ENCODE measurements at regions not wholly inside any gene's neighbourhood (a gene's known extent, or its start where the extent isn't known, plus 50 kb on each side); places are given as distances from the start of the nearest gene placed in this dataset.

DNA sequence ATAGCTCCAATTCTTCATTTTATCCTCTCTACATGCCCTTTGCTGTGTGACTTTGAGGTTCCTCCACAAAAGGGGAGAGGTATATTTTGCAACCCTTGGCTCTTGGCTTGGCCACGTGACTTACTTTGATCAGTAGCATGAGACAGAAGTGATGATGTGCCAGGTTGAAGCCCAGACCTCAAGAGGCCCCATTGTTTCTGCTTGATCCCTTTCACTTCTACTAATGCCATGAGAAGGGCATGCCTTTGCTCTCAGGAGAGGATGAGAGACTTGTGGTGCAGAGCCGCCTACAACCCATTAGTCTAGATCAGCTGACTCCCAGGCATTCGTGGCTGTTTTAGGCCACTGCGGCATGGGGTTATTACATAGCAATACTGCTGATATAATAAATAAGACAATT, 356.2 kb upstream of the SALL1 start:
- POLR2A ChIA-PET: no interaction called here
- H3K4me3 ChIP-seq (ENCODE audit: low read depth, low read length): no peak overlapping the region
- no peaks in the 10 kb centered on the region for H3K36me3 ChIP-seq (ENCODE audit: control insufficient read depth, insufficient read depth, low read length)
- CTCF ChIA-PET: no interaction called here
- no peaks in the 10 kb centered on the region for H3K27me3 ChIP-seq (ENCODE audit: control insufficient read depth, insufficient read depth, low read length)
- TF ChIP-seq, protein P1, sequence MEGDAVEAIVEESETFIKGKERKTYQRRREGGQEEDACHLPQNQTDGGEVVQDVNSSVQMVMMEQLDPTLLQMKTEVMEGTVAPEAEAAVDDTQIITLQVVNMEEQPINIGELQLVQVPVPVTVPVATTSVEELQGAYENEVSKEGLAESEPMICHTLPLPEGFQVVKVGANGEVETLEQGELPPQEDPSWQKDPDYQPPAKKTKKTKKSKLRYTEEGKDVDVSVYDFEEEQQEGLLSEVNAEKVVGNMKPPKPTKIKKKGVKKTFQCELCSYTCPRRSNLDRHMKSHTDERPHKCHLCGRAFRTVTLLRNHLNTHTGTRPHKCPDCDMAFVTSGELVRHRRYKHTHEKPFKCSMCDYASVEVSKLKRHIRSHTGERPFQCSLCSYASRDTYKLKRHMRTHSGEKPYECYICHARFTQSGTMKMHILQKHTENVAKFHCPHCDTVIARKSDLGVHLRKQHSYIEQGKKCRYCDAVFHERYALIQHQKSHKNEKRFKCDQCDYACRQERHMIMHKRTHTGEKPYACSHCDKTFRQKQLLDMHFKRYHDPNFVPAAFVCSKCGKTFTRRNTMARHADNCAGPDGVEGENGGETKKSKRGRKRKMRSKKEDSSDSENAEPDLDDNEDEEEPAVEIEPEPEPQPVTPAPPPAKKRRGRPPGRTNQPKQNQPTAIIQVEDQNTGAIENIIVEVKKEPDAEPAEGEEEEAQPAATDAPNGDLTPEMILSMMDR (IDR thresholded peaks at IDR 0.05; ENCODE audit: insufficient read depth, low read depth, low read length): no peak
- DNase-seq (ENCODE audit: low read depth): no peak

DNA sequence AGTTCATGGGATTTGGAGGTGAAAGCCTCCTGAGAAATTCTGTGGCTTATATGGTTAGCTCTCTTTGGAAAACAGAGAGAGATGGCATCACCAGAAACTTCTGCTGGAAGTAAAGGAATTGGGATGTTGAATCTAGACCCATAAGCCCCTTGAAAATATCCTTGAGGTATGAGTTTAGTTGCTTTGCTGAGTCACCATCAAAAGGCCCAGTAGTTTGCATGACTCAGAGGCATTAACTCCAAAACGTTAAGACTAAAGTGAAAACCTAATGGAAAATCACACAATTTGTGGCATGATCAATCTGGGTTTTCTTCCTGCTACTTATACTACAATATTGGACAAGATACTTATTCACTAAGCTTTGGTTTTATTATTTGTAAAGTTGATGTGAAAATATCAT, 349.2 kb upstream of the SALL1 start:
- no peak for DNase-seq (ENCODE audit: low read depth)
- Histone ChIP-seq H3K36me3 (ENCODE audit: control insufficient read depth, insufficient read depth, low read length) (no peaks in the 10 kb centered on the region), H3K4me3 (ENCODE audit: low read depth, low read length) (no peak overlapping the region), H3K27me3 (ENCODE audit: control insufficient read depth, insufficient read depth, low read length) (no peaks in the 10 kb centered on the region)
- POLR2A ChIA-PET: no interaction called here
- CTCF ChIA-PET: no interaction called here
- TF ChIP-seq, protein P1 (IDR thresholded peaks at IDR 0.05; ENCODE audit: insufficient read depth, low read depth, low read length): no peak

GRCh38 chr16:51497541-51498211, 346.6 kb upstream of the SALL1 start:
- ChIA-PET POLR2A (interaction anchor here (0.5 kb wide), 1 partner anchor 838 kb away, joined by 4 read pairs; no protein-coding TSS in a partner anchor), CTCF (no interaction called here)
- no peak for DNase-seq (ENCODE audit: low read depth)
- Histone ChIP-seq H3K4me3 (ENCODE audit: low read depth, low read length) (no peak overlapping the region), H3K27me3 (ENCODE audit: control insufficient read depth, insufficient read depth, low read length) (no peaks in the 10 kb centered on the region), H3K36me3 (ENCODE audit: control insufficient read depth, insufficient read depth, low read length) (no peaks in the 10 kb centered on the region)
- TF ChIP-seq, protein P1 (IDR thresholded peaks at IDR 0.05; ENCODE audit: insufficient read depth, low read depth, low read length): no peak

DNA sequence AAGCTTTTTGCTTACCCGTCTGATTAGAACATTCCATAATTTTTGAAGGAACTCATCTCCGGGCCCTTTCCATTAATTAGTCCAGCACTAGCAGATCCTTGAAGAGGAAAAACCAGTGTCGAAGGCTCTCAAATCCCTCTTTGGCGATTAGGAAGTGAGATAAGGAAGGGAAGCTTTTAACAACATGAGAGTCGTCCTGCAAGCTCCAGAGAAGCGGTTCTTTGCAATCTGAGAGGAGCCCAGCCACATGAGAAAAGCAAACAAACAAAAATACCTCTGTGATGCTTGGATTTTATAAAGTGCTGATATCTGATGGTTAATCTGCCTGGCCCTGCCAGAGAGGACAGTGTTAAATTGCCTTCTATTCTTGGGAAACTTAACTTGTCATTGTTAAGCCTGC, 339.8 kb upstream of the SALL1 start:
- POLR2A ChIA-PET: no interaction called here
- Histone ChIP-seq H3K27me3 (ENCODE audit: control insufficient read depth, insufficient read depth, low read length) (no peaks in the 10 kb centered on the region; the same call in 1 of the 2 replicates), H3K4me3 (ENCODE audit: low read depth, low read length) (no peak overlapping the region), H3K36me3 (ENCODE audit: control insufficient read depth, insufficient read depth, low read length) (no peaks in the 10 kb centered on the region)
- CTCF ChIA-PET: no interaction called here
- TF ChIP-seq, protein P1 (IDR thresholded peaks at IDR 0.05; ENCODE audit: insufficient read depth, low read depth, low read length): no peak
- no peak for DNase-seq (ENCODE audit: low read depth)

- ChIA-PET POLR2A (no interaction called here), CTCF (no interaction called here)
- no peaks in the 10 kb centered on the region; the same call in 1 of the 2 replicates for H3K27me3 ChIP-seq (ENCODE audit: control insufficient read depth, insufficient read depth, low read length)
- no peak for DNase-seq (ENCODE audit: low read depth)
- H3K4me3 ChIP-seq (ENCODE audit: low read depth, low read length): no peak overlapping the region
- TF ChIP-seq, protein P1 (IDR thresholded peaks at IDR 0.05; ENCODE audit: insufficient read depth, low read depth, low read length): no peak
- H3K36me3 ChIP-seq (ENCODE audit: control insufficient read depth, insufficient read depth, low read length): no peaks in the 10 kb centered on the region
Measured at GRCh38 chr16:51487880-51488279, 336.8 kb upstream of the SALL1 start.

All from BJ (cell line).